COR-L47 (cell line): ENCODE measurements at regions not wholly inside any gene's neighbourhood (a gene's known extent, or its start where the extent isn't known, plus 50 kb on each side); places are given as distances from the start of the nearest gene placed in this dataset.

Experiments
- DNase-seq: peaks from one replicate; lab custom pipeline; 2025; lab: John Stamatoyannopoulos, UW

- DNase-seq, result no peak
Observed at GRCh38 chr1:173422456-173422976, 54.6 kb upstream of the PRDX6 start.

DNA sequence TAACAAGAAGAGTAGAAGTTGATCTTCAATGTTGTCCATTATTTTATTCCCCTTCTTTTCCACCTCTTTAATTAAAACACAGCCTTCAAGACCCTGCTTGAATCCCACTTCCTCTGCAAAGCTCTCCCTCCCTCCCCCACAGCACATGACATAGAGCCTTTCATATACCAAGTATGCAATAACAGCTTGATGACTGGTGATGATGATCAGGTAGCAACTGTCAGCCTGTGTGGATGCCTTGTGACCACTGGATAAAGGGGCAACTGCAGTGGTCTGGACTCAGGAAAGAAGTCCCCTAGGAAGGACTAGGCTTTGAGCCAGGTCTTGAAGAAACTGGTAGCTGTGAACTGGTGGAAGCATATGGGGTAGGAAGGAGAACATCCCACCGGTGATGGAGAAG lies 53.8 kb upstream of the PRDX6 start:
- DNase-seq, result no peak

DNA sequence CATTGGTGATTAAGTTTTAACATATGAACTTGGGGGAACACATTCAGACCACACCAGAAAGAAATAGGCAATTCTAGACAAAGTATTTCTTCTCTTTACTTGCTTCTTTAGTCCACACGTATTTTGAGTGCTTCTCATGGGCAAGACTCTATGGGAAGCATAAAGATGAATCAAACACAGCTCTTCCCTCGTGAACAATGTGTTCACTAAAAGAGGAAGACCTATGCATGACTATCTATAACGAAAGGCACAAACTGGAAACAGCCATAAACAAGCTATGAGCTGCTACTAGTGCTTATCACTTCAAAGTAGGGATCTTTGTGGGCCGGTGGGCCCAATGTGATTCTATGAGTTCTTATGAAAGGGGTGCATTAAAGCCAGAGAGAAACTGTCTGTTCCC lies 53.0 kb upstream of the PRDX6 start:
- DNase-seq, result no peak

DNA sequence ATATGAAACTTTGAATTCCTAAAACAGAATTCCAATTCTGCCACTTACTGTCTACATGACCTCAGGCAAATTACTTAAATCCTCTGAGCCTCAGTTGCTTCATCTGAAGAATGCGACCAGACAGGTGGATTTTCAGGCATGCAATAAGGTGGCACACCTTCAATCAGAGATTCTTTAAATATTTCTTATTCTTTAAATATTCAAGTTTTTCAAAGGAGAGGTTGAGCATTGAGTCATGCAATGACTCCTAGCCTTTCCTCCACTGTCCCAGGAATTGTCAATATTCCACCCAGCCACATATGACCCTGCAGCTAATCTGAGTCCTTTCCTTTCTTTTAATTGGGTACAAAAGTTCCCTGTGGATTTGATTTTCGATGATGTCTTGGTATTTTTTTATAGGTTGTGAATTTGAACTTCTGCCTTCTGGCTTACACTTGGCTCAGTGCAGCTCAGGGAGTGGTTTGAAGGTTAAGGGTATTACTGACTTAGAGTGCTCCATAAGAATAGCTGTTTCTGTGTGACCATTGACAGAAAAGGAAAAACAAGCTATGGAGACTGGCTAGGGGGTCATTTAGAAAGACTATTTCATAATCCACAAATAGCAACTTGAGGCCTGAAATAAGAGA lies 52.2 kb upstream of the PRDX6 start:
- DNase-seq, result no peak

DNA sequence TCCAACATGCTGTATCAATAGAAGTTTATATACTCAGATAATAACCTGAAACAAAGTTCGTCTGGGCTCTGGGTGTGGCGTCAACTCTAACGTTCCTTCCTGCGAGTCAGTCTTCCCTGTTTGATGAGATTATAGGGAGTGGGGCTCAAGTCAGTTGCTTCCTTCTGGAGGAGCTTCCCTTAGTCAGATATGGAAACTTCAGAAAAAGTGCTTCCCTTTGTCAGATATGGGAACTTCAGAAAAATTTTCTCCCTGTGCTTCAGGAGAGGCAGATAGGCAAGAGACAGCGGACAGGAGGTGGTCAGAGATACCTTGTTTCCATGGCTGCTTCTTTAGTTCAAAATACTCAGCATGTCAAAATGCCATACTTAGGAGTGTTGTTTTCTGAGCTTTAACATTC lies 51.1 kb upstream of the PRDX6 start:
- no peak for DNase-seq

DNA sequence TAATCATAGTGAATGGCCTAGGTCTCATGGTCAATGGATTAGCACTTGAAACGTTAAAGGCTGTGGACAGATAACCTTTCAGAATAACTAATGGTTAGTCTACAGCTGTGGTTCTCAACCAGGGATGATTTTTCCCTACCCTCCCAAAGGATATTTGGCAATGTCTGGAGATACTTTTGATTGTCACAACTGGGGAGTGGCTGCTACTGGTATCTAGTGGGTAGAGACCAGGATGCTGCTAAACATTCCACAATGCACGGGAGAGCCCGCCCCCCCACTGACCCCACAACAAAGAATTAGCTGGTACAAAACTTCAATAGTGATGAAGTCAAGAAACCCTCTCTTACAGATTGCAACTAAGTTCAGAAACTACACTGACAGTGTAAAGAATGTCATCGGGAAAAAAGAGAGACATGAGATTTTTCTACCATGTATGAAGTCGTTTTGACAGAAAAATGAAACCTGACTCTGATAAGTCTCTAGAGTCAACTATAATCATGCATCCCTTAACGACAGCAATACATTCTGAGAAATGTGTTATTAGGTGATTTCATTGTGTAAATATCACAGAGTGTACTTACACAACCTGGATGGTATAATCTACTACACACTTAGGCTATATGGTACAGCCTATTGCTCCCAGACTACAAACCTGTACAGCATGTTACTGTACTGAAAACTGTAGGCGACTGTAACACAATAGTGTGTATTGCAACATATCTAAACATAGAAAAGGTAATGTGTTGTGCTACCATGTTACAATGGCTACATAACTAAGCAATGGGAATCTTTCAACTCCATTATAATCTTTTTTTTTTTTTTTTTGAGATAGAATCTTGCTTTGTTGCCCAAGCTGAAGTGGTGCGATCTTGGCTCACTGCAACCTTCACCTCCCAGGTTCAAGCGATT lies 49.7 kb upstream of the PRDX6 start:
- no peak for DNase-seq
